ENCODE measurements at regions not wholly inside any gene's neighbourhood (a gene's known extent, or its start where the extent isn't known, plus 50 kb on each side); places are given as distances from the start of the nearest gene placed in this dataset.

- TF ChIP-seq CTCF (conservative IDR thresholded peaks at IDR 0.05; ENCODE audit: low read length) = no peak
- no peak for TF ChIP-seq EZH2phosphoT487 (IDR thresholded peaks at IDR 0.05; ENCODE audit: borderline replicate concordance, low read depth, low read length)
Observed at GRCh38 chr2:189959450-189959849, 103.1 kb downstream of the MSTN start.

Data from OCI-LY7 (cell line).